Natural killer cell (primary cell): ENCODE measurements at regions not wholly inside any gene's neighbourhood (a gene's known extent, or its start where the extent isn't known, plus 50 kb on each side); places are given as distances from the start of the nearest gene placed in this dataset.

ENCODE experiments used
- ATAC-seq, 3 donors: fragments of 150-1000 bp in 2 of 3; fragments of 200-7000 bp in 1 of 3; cut with Tn5 transposase; 1 replicate in 1 of 3; 2 replicates in 2 of 3; pipeline ENCODE4 v1.10.0; 2021; ENCODE audit warnings: mild to moderate bottlenecking in 2 of 3, moderate library complexity in 2 of 3
- DNase-seq, 2 donors: peaks; one replicate each; pipeline versions ENCODE4 v3.0.0 to v3.0.0-alpha.2; 2013 to 2021; ENCODE audit warnings: mixed read lengths in 1 of 2
- H3K27ac ChIP-seq: one replicate; pipeline ENCODE4 v1.5.1; 2013; ENCODE audit warnings: mild to moderate bottlenecking, low read length
- H3K27me3 ChIP-seq: one replicate; pipeline ENCODE4 v1.6.1; 2013; ENCODE audit warnings: low read length; ENCODE audit not compliant: control insufficient read depth, insufficient read depth
- H3K36me3 ChIP-seq: one replicate; pipeline ENCODE4 v1.6.1; 2013; ENCODE audit warnings: low read length; ENCODE audit not compliant: control insufficient read depth, insufficient read depth
- H3K4me1 ChIP-seq: one replicate; pipeline ENCODE4 v1.6.1; 2013; ENCODE audit warnings: low read length; ENCODE audit not compliant: control insufficient read depth, insufficient read depth
- H3K4me3 ChIP-seq: one replicate; pipeline ENCODE4 v1.5.1; 2013; ENCODE audit warnings: low read length
- H3K9me3 ChIP-seq: one replicate; pipeline ENCODE4 v1.6.1; 2013; ENCODE audit warnings: low read length; ENCODE audit not compliant: control insufficient read depth, insufficient read depth
- H3K27ac Mint-ChIP-seq, 2 donors: one replicate each; pipeline ENCODE4 v1.8.0; 2022; ENCODE audit warnings: mild to moderate bottlenecking in 2 of 2, mixed read lengths in 2 of 2, moderate library complexity in 1 of 2
- H3K27me3 Mint-ChIP-seq, 2 donors: one replicate each; pipeline ENCODE4 v1.8.0; 2022; ENCODE audit warnings: low read depth in 2 of 2, mixed read lengths in 2 of 2
- H3K36me3 Mint-ChIP-seq: one replicate; pipeline ENCODE4 v1.8.0; 2022; ENCODE audit warnings: mixed read lengths
- H3K4me1 Mint-ChIP-seq, 2 donors: one replicate each; pipeline ENCODE4 v1.8.0; 2022; ENCODE audit warnings: mixed read lengths in 2 of 2
- H3K4me3 Mint-ChIP-seq: one replicate; pipeline ENCODE4 v1.8.0; 2022; ENCODE audit warnings: mild to moderate bottlenecking, moderate library complexity, mixed read lengths
- H3K9me3 Mint-ChIP-seq, 2 donors: one replicate each; pipeline ENCODE4 v1.8.0; 2022; ENCODE audit warnings: mixed read lengths in 2 of 2
- WGBS: methylation state at CpG from one replicate; pipeline ENCODE4 v1.1.7; 2013; ENCODE audit warnings: missing lambda C conversion rate; ENCODE audit not compliant: insufficient coverage; 5-methylcytosine and 5-hydroxymethylcytosine counted together
- intact Hi-C: fragments of 100-400 bp; cut with micrococcal nuclease; formaldehyde crosslinking; loops from one replicate; pipeline ENCODE4 v1.14.2; 2022
- TF ChIP-seq, protein P1 (sequence below): fragments of 200-600 bp; IDR thresholded peaks from one replicate; pipeline ENCODE4 v1.8.0; 2022; ENCODE audit warnings: antibody characterized with exemption

DNA sequence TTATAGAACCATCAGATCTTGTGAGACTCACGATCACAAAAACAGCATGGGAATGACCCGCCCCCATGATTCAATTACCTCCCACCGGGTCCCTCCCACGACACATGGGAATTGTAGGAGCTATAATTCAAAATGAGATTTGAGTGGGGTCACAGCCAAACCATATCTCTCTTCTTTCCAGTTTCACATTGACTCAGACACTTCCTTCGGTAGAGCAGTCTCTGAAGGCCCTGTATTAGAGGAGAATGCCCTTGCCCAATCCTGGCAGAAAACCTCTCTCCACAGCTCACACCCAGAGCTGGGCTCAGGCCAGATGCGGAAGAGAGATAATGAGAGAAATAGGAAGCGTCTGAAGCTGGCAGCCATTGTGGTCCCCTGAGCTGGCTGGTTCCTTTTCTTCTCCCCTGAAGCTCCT lies 72.4 kb upstream of the CLDN10 start:
- no peak overlapping the region for H3K27ac ChIP-seq
- H3K36me3 Mint-ChIP-seq = no peaks in the 10 kb centered on the region
- H3K27me3 Mint-ChIP-seq = peaks cover 0 to 4% of the 10 kb centered on the region in 2 donors
- H3K4me3 ChIP-seq = no peak overlapping the region
- DNase-seq (peak in 1 of 2 donors; percentile 7), ATAC-seq (no peak)
- H3K36me3 ChIP-seq = no peaks in the 10 kb centered on the region
- peaks cover 9% of the 10 kb centered on the region for H3K4me1 ChIP-seq
- peak overlapping the region in 1 of 2 donors; percentile 13 for H3K27ac Mint-ChIP-seq
- peaks cover 0 to 12% of the 10 kb centered on the region in 2 donors for H3K4me1 Mint-ChIP-seq
- TF ChIP-seq, protein P1, sequence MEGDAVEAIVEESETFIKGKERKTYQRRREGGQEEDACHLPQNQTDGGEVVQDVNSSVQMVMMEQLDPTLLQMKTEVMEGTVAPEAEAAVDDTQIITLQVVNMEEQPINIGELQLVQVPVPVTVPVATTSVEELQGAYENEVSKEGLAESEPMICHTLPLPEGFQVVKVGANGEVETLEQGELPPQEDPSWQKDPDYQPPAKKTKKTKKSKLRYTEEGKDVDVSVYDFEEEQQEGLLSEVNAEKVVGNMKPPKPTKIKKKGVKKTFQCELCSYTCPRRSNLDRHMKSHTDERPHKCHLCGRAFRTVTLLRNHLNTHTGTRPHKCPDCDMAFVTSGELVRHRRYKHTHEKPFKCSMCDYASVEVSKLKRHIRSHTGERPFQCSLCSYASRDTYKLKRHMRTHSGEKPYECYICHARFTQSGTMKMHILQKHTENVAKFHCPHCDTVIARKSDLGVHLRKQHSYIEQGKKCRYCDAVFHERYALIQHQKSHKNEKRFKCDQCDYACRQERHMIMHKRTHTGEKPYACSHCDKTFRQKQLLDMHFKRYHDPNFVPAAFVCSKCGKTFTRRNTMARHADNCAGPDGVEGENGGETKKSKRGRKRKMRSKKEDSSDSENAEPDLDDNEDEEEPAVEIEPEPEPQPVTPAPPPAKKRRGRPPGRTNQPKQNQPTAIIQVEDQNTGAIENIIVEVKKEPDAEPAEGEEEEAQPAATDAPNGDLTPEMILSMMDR = no peak
- intact Hi-C loops = no loop called here
- H3K27me3 ChIP-seq = no peaks in the 10 kb centered on the region
- H3K9me3 ChIP-seq = no peaks in the 10 kb centered on the region
- WGBS = 8% methylated on average over 4 of the region's 7 CpGs
- H3K9me3 Mint-ChIP-seq = no peaks in the 10 kb centered on the region
- H3K4me3 Mint-ChIP-seq = peak overlapping the region; percentile 37

DNA sequence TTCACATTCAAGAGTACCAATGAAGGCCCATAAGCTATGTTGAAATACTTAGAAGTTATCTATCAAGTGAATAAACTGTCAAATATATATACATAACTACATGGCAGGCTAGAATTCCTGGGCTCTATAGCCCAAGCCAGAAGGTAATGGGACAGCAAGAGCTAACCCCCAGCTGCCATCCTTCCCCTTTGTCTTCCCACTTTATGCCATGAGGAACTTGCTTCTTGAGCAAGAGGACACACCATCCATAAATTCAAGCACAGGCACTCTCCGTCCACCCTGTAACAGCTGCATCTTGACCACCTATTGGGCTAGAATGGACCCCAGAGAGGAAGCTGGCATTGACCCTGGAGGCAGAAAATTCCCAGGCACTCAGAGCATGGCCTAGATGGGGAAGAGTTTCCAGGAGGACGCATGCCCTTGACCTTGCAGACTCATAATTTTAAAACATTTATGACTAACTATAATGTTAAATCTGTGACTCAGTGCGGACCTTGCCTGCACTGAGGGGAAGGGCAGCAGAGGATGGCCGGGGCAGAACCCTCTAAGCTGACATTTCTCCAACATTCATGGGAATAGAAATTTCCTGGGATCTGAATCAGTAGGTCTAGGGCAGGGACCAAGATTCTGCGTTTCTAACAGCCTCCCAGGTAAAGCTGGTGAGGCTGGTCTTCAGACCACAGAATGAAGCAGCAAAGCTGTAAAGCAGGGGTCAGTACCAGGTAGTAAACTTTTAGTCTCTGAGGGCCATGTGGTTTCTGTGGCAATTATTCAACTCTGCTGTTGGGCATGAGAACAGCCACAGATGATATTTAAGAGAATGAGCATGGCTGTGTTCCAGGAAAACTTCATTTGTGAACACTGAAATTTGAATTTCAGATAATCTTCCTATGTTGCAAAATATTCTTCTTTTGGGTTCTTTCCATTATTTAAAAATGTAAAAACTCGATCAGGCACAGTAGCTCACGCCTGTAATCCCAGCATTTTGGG lies 71.4 kb upstream of the CLDN10 start:
- no peak overlapping the region for H3K27ac ChIP-seq
- Mint-ChIP-seq H3K27ac (no peak overlapping the region), H3K4me3 (no peak overlapping the region), H3K27me3 (no peaks in the 10 kb centered on the region), H3K36me3 (no peaks in the 10 kb centered on the region), H3K9me3 (no peaks in the 10 kb centered on the region), H3K4me1 (peaks cover 0 to 12% of the 10 kb centered on the region in 2 donors)
- TF ChIP-seq, protein P1 = no peak
- no peak overlapping the region for H3K4me3 ChIP-seq
- ATAC-seq (no peak), DNase-seq (no peak)
- peaks cover 9% of the 10 kb centered on the region for H3K4me1 ChIP-seq
- intact Hi-C loops = no loop called here
- no peaks in the 10 kb centered on the region for H3K9me3 ChIP-seq
- H3K27me3 ChIP-seq = no peaks in the 10 kb centered on the region
- 68% methylated on average over 7 of the region's 7 CpGs for WGBS
- H3K36me3 ChIP-seq = no peaks in the 10 kb centered on the region

GRCh38 chr13:95484052-95484451 lies 68.5 kb upstream of the CLDN10 start:
- Mint-ChIP-seq H3K4me1 (peaks cover 0 to 4% of the 10 kb centered on the region in 2 donors), H3K27me3 (peaks cover 0 to 7% of the 10 kb centered on the region in 2 donors), H3K4me3 (no peak overlapping the region), H3K27ac (no peak overlapping the region), H3K9me3 (no peaks in the 10 kb centered on the region), H3K36me3 (no peaks in the 10 kb centered on the region)
- Histone ChIP-seq H3K36me3 (no peaks in the 10 kb centered on the region), H3K4me3 (no peak overlapping the region), H3K27me3 (no peaks in the 10 kb centered on the region), H3K9me3 (no peaks in the 10 kb centered on the region), H3K4me1 (peaks cover 2% of the 10 kb centered on the region), H3K27ac (no peak overlapping the region)
- intact Hi-C loops = no loop called here
- 100% methylated on average over 1 of the region's 1 CpG for WGBS
- TF ChIP-seq, protein P1 = no peak
- no peak for ATAC-seq
- no peak for DNase-seq
